PC-9 (cell line): ENCODE measurements at regions not wholly inside any gene's neighbourhood (a gene's known extent, or its start where the extent isn't known, plus 50 kb on each side); places are given as distances from the start of the nearest gene placed in this dataset.

ENCODE experiments used
- BruUV-seq: library from RNA; stranded (reverse); fragments of 400-500 nt; replicated peaks from 2 replicates; lab custom pipeline; 2021; lab: Mats Ljungman, UMichigan
- CTCF ChIA-PET: fragments of 300-600 bp; sonication (Branson Sonifier 250); formaldehyde crosslinking; loops from one replicate; lab custom pipeline; 2022; ENCODE audit warnings: antibody characterized with exemption; lab: Charles Lee
- POLR2A ChIA-PET: fragments of 300-600 bp; sonication (Branson Sonifier 250); formaldehyde crosslinking; loops from one replicate; lab custom pipeline; 2022; ENCODE audit warnings: antibody characterized with exemption; ENCODE audit not compliant: unreplicated experiment; lab: Charles Lee
- DNase-seq, 2 experiments: peaks; one replicate each; pipeline versions ENCODE4 v3.0.0 to v3.0.0-alpha.2; 2015 to 2022; ENCODE audit warnings: mixed read lengths in 1 of 2
- H2AFZ ChIP-seq: fragments of 200-600 bp; sonication (generic); 2 replicates; pipeline ENCODE4 v1.8.1; 2017; ENCODE audit warnings: antibody characterized with exemption
- H3F3A ChIP-seq: fragments of 200-600 bp; sonication (generic); 2 replicates; pipeline ENCODE4 v1.8.1; 2017; ENCODE audit warnings: antibody characterized with exemption, mild to moderate bottlenecking, low read depth; ENCODE audit not compliant: insufficient read depth
- H3K27ac ChIP-seq: fragments of 200-600 bp; sonication (generic); 2 replicates; pipeline ENCODE4 v1.6.1; 2016; ENCODE audit warnings: mixed run types
- H3K27me3 ChIP-seq: fragments of 200-600 bp; sonication (generic); 2 replicates; pipeline ENCODE4 v1.6.1; 2016; ENCODE audit warnings: low read depth, mixed run types; ENCODE audit not compliant: insufficient read depth
- H3K36me3 ChIP-seq: fragments of 200-600 bp; sonication (generic); 2 replicates; pipeline ENCODE4 v1.6.1; 2016; ENCODE audit warnings: low read depth, mixed run types
- H3K4me1 ChIP-seq: fragments of 200-600 bp; sonication (generic); replicated peaks from 2 replicates; pipeline ENCODE4 v1.6.1; 2016; ENCODE audit warnings: mixed run types; ENCODE audit not compliant: insufficient read depth
- H3K4me2 ChIP-seq: fragments of 200-600 bp; sonication (generic); 2 replicates; pipeline ENCODE4 v1.6.1; 2017; ENCODE audit warnings: mixed run types
- H3K4me3 ChIP-seq: fragments of 200-600 bp; sonication (generic); 2 replicates; pipeline ENCODE4 v1.6.1; 2016; ENCODE audit warnings: mixed run types
- H3K79me2 ChIP-seq: fragments of 200-600 bp; sonication (generic); 2 replicates; pipeline ENCODE4 v1.6.1; 2017; ENCODE audit warnings: low read depth, mixed run types
- H3K9me2 ChIP-seq: fragments of 200-600 bp; sonication (generic); 2 replicates; pipeline ENCODE4 v1.8.1; 2017; ENCODE audit warnings: mild to moderate bottlenecking; ENCODE audit not compliant: insufficient read depth
- H3K9me3 ChIP-seq: fragments of 200-600 bp; sonication (generic); 2 replicates; pipeline ENCODE4 v1.8.1; 2016; ENCODE audit warnings: low read depth; ENCODE audit not compliant: insufficient read depth
- H4K20me1 ChIP-seq: fragments of 200-600 bp; sonication (generic); 2 replicates; pipeline ENCODE4 v1.8.1; 2017; ENCODE audit not compliant: insufficient read depth
- EZH2 ChIP-seq: fragments of 200-600 bp; sonication (generic); IDR thresholded peaks from 2 replicates; pipeline ENCODE4 v1.8.0; 2017; ENCODE audit warnings: antibody characterized with exemption, low read depth
- intact Hi-C: fragments of 100-400 bp; cut with micrococcal nuclease; formaldehyde crosslinking; loops from one replicate; pipeline ENCODE4 v1.10.0; 2022; ENCODE audit not compliant: unreplicated experiment
- TF ChIP-seq, protein P1 (sequence below): fragments of 200-600 bp; sonication (generic); conservative IDR thresholded peaks from 2 replicates; pipeline ENCODE4 v1.6.1; 2017; ENCODE audit warnings: mixed run types, antibody characterized with exemption, mild to moderate bottlenecking, moderate library complexity

DNA sequence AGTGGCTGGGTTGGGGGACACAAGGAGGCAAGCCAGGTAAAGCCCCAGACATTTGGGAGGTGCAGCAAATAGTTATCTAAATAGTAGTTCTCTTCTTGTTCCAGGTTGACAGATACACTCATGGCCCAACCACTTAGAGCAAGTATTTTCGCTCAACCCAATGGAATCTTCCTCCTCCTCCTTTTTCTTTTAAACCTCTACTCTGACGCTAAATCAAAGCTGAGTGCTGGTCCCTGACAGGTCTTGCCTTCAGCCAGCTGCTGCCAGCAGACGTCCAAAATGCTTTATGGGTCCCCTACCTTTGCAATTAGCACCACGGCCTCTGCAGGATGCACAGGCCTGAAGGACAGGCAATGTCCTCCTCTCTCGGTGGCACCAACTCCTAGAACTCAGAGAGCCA is 558.5 kb downstream of the MIAT start:
- no peaks in the 10 kb centered on the region for H3K27me3 ChIP-seq
- no peaks in the 10 kb centered on the region for H3F3A ChIP-seq
- no peak overlapping the region for H3K27ac ChIP-seq
- H3K9me3 ChIP-seq, result no peaks in the 10 kb centered on the region
- H4K20me1 ChIP-seq, result no peaks in the 10 kb centered on the region
- no peak overlapping the region for H2AFZ ChIP-seq
- no peaks in the 10 kb centered on the region for H3K9me2 ChIP-seq
- H3K36me3 ChIP-seq, result no peaks in the 10 kb centered on the region
- H3K4me1 ChIP-seq, result no peaks in the 10 kb centered on the region
- H3K4me3 ChIP-seq, result no peak overlapping the region
- no peak for TF ChIP-seq EZH2
- TF ChIP-seq, protein P1, sequence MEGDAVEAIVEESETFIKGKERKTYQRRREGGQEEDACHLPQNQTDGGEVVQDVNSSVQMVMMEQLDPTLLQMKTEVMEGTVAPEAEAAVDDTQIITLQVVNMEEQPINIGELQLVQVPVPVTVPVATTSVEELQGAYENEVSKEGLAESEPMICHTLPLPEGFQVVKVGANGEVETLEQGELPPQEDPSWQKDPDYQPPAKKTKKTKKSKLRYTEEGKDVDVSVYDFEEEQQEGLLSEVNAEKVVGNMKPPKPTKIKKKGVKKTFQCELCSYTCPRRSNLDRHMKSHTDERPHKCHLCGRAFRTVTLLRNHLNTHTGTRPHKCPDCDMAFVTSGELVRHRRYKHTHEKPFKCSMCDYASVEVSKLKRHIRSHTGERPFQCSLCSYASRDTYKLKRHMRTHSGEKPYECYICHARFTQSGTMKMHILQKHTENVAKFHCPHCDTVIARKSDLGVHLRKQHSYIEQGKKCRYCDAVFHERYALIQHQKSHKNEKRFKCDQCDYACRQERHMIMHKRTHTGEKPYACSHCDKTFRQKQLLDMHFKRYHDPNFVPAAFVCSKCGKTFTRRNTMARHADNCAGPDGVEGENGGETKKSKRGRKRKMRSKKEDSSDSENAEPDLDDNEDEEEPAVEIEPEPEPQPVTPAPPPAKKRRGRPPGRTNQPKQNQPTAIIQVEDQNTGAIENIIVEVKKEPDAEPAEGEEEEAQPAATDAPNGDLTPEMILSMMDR, result no peak
- H3K4me2 ChIP-seq, result no peak overlapping the region
- ChIA-PET CTCF (no interaction called here), POLR2A (no interaction called here)
- no TSS peak for BruUV-seq
- DNase-seq, result no peak
- H3K79me2 ChIP-seq, result no peaks in the 10 kb centered on the region
- intact Hi-C loops, result no loop called here

DNA sequence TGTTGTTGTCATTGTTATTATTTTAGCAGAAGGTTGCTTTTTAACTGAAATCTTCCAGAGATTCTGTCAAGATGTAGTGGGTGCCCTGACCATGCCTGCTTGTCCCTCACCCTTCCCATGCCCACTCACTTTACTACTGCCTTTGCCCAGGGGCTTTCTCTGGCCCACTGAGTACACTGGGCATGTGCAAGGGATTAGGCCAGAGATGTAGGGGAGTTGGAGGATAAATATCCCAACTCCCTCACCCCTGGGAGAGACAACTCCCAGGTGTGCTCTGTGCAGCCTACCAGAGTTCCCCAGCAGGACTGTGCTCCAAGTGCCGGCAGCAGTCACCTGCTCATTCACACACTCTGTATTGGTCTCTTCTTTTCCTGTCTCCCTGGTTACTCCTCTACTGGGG is 559.1 kb downstream of the MIAT start:
- TF ChIP-seq EZH2, result no peak
- TF ChIP-seq, protein P1, result no peak
- no TSS peak for BruUV-seq
- no peaks in the 10 kb centered on the region for H3K36me3 ChIP-seq
- POLR2A ChIA-PET, result no interaction called here
- intact Hi-C loops, result no loop called here
- no peak overlapping the region for H2AFZ ChIP-seq
- DNase-seq, result no peak
- H3K9me2 ChIP-seq, result no peaks in the 10 kb centered on the region
- no peaks in the 10 kb centered on the region for H3K27me3 ChIP-seq
- H3F3A ChIP-seq, result no peaks in the 10 kb centered on the region
- no peaks in the 10 kb centered on the region for H3K4me1 ChIP-seq
- no peaks in the 10 kb centered on the region for H4K20me1 ChIP-seq
- H3K27ac ChIP-seq, result no peak overlapping the region
- no peak overlapping the region for H3K4me3 ChIP-seq
- no peak overlapping the region for H3K4me2 ChIP-seq
- H3K9me3 ChIP-seq, result no peaks in the 10 kb centered on the region
- CTCF ChIA-PET, result no interaction called here
- H3K79me2 ChIP-seq, result no peaks in the 10 kb centered on the region

GRCh38 chr22:27217154-27217553 is 559.8 kb downstream of the MIAT start:
- Histone ChIP-seq H3K9me3 (peaks cover 2% of the 10 kb centered on the region; the same call in 1 of the 2 replicates), H4K20me1 (no peaks in the 10 kb centered on the region), H3K4me3 (no peak overlapping the region), H3F3A (no peaks in the 10 kb centered on the region), H3K4me2 (no peak overlapping the region), H3K36me3 (no peaks in the 10 kb centered on the region), H3K27ac (no peak overlapping the region), H3K4me1 (no peaks in the 10 kb centered on the region), H3K27me3 (no peaks in the 10 kb centered on the region), H3K79me2 (no peaks in the 10 kb centered on the region), H2AFZ (no peak overlapping the region), H3K9me2 (no peaks in the 10 kb centered on the region)
- BruUV-seq, result no TSS peak
- CTCF ChIA-PET, result no interaction called here
- no peak for TF ChIP-seq EZH2
- TF ChIP-seq, protein P1, result no peak
- POLR2A ChIA-PET, result no interaction called here
- intact Hi-C loops, result no loop called here
- DNase-seq, result no peak
